ENCODE measurements at regions not wholly inside any gene's neighbourhood (a gene's known extent, or its start where the extent isn't known, plus 50 kb on each side); places are given as distances from the start of the nearest gene placed in this dataset.

GRCh38 chr4:107122736-107123135 is 86.6 kb upstream of the DKK2 start:
- Histone ChIP-seq H3K4me3 (ENCODE audit: low read length in 2 of 2) (no peak overlapping the region), H3K27me3 (ENCODE audit: control insufficient read depth in 2 of 2, insufficient read depth in 1 of 2, low read length in 1 of 2) (no peaks in the 10 kb centered on the region), H3K27ac (ENCODE audit: low read depth in 1 of 2, low read length in 1 of 2) (no peak overlapping the region), H3K4me1 (ENCODE audit: control insufficient read depth in 2 of 2, insufficient read depth in 2 of 2, low read length in 2 of 2) (no peaks in the 10 kb centered on the region), H3K9me3 (ENCODE audit: control insufficient read depth in 2 of 2, insufficient read depth in 1 of 2, low read length in 1 of 2) (no peaks in the 10 kb centered on the region), H3K36me3 (ENCODE audit: control insufficient read depth in 2 of 2, insufficient read depth in 2 of 2, low read length in 1 of 2) (no peaks in the 10 kb centered on the region)
- 71% methylated on average over 2 of the region's 2 CpGs for WGBS
- no peak for DNase-seq (ENCODE audit: low read depth in 6 of 9, low spot score in 9 of 9)

GRCh38 chr4:107120661-107121060 is 84.5 kb upstream of the DKK2 start:
- Histone ChIP-seq H3K27ac (ENCODE audit: low read depth in 1 of 2, low read length in 1 of 2) (no peak overlapping the region), H3K4me3 (ENCODE audit: low read length in 2 of 2) (no peak overlapping the region), H3K4me1 (ENCODE audit: control insufficient read depth in 2 of 2, insufficient read depth in 2 of 2, low read length in 2 of 2) (no peaks in the 10 kb centered on the region), H3K9me3 (ENCODE audit: control insufficient read depth in 2 of 2, insufficient read depth in 1 of 2, low read length in 1 of 2) (no peaks in the 10 kb centered on the region), H3K36me3 (ENCODE audit: control insufficient read depth in 2 of 2, insufficient read depth in 2 of 2, low read length in 1 of 2) (no peaks in the 10 kb centered on the region), H3K27me3 (ENCODE audit: control insufficient read depth in 2 of 2, insufficient read depth in 1 of 2, low read length in 1 of 2) (no peaks in the 10 kb centered on the region)
- no peak for DNase-seq (ENCODE audit: low read depth in 6 of 9, low spot score in 9 of 9)
- WGBS = 76% methylated on average over 2 of the region's 2 CpGs

GRCh38 chr4:107117726-107118125 is 81.6 kb upstream of the DKK2 start:
- DNase-seq (ENCODE audit: low read depth in 6 of 9, low spot score in 9 of 9) = no peak
- Histone ChIP-seq H3K4me3 (ENCODE audit: low read length in 2 of 2) (no peak overlapping the region), H3K4me1 (ENCODE audit: control insufficient read depth in 2 of 2, insufficient read depth in 2 of 2, low read length in 2 of 2) (no peaks in the 10 kb centered on the region), H3K27me3 (ENCODE audit: control insufficient read depth in 2 of 2, insufficient read depth in 1 of 2, low read length in 1 of 2) (no peaks in the 10 kb centered on the region), H3K9me3 (ENCODE audit: control insufficient read depth in 2 of 2, insufficient read depth in 1 of 2, low read length in 1 of 2) (no peaks in the 10 kb centered on the region), H3K36me3 (ENCODE audit: control insufficient read depth in 2 of 2, insufficient read depth in 2 of 2, low read length in 1 of 2) (no peaks in the 10 kb centered on the region), H3K27ac (ENCODE audit: low read depth in 1 of 2, low read length in 1 of 2) (no peak overlapping the region)
- WGBS = 98% methylated on average over 1 of the region's 1 CpG

GRCh38 chr4:107115185-107115847 is 79.2 kb upstream of the DKK2 start:
- DNase-seq (ENCODE audit: low read depth in 6 of 9, low spot score in 9 of 9) = no peak
- 93% methylated on average over 5 of the region's 5 CpGs for WGBS
- H3K27me3 ChIP-seq (ENCODE audit: control insufficient read depth in 2 of 2, insufficient read depth in 1 of 2, low read length in 1 of 2) = no peaks in the 10 kb centered on the region
- no peaks in the 10 kb centered on the region for H3K9me3 ChIP-seq (ENCODE audit: control insufficient read depth in 2 of 2, insufficient read depth in 1 of 2, low read length in 1 of 2)
- no peaks in the 10 kb centered on the region for H3K36me3 ChIP-seq (ENCODE audit: control insufficient read depth in 2 of 2, insufficient read depth in 2 of 2, low read length in 1 of 2)
- H3K4me1 ChIP-seq (ENCODE audit: control insufficient read depth in 2 of 2, insufficient read depth in 2 of 2, low read length in 2 of 2) = no peaks in the 10 kb centered on the region
- H3K4me3 ChIP-seq (ENCODE audit: low read length in 2 of 2) = no peak overlapping the region
- no peak overlapping the region for H3K27ac ChIP-seq (ENCODE audit: low read depth in 1 of 2, low read length in 1 of 2)

- Histone ChIP-seq H3K4me3 (ENCODE audit: low read length in 2 of 2) (no peak overlapping the region), H3K36me3 (ENCODE audit: control insufficient read depth in 2 of 2, insufficient read depth in 2 of 2, low read length in 1 of 2) (no peaks in the 10 kb centered on the region), H3K27ac (ENCODE audit: low read depth in 1 of 2, low read length in 1 of 2) (no peak overlapping the region), H3K9me3 (ENCODE audit: control insufficient read depth in 2 of 2, insufficient read depth in 1 of 2, low read length in 1 of 2) (no peaks in the 10 kb centered on the region), H3K27me3 (ENCODE audit: control insufficient read depth in 2 of 2, insufficient read depth in 1 of 2, low read length in 1 of 2) (no peaks in the 10 kb centered on the region), H3K4me1 (ENCODE audit: control insufficient read depth in 2 of 2, insufficient read depth in 2 of 2, low read length in 2 of 2) (no peaks in the 10 kb centered on the region)
- DNase-seq (ENCODE audit: low read depth in 6 of 9, low spot score in 9 of 9) = no peak
- WGBS = 75% methylated on average over 2 of the region's 2 CpGs
These were observed 77.9 kb upstream of the DKK2 start for GRCh38 chr4:107114059-107114458.

GRCh38 chr4:107098401-107098800 is 62.3 kb upstream of the DKK2 start:
- Histone ChIP-seq H3K4me3 (ENCODE audit: low read length in 2 of 2) (no peak overlapping the region), H3K4me1 (ENCODE audit: control insufficient read depth in 2 of 2, insufficient read depth in 2 of 2, low read length in 2 of 2) (peaks cover 0 to 5% of the 10 kb centered on the region in 2 donors), H3K9me3 (ENCODE audit: control insufficient read depth in 2 of 2, insufficient read depth in 1 of 2, low read length in 1 of 2) (no peaks in the 10 kb centered on the region), H3K36me3 (ENCODE audit: control insufficient read depth in 2 of 2, insufficient read depth in 2 of 2, low read length in 1 of 2) (no peaks in the 10 kb centered on the region), H3K27ac (ENCODE audit: low read depth in 1 of 2, low read length in 1 of 2) (peak overlapping the region in 1 of 2 donors; percentile 61), H3K27me3 (ENCODE audit: control insufficient read depth in 2 of 2, insufficient read depth in 1 of 2, low read length in 1 of 2) (no peaks in the 10 kb centered on the region)
- WGBS = 93% methylated on average over 2 of the region's 2 CpGs
- peak in 2 of 9 donors; percentile 2 to 34 for DNase-seq (ENCODE audit: low read depth in 6 of 9, low spot score in 9 of 9)

GRCh38 chr4:107094976-107095375 is 58.9 kb upstream of the DKK2 start:
- Histone ChIP-seq H3K27me3 (ENCODE audit: control insufficient read depth in 2 of 2, insufficient read depth in 1 of 2, low read length in 1 of 2) (no peaks in the 10 kb centered on the region), H3K4me3 (ENCODE audit: low read length in 2 of 2) (no peak overlapping the region), H3K27ac (ENCODE audit: low read depth in 1 of 2, low read length in 1 of 2) (no peak overlapping the region), H3K4me1 (ENCODE audit: control insufficient read depth in 2 of 2, insufficient read depth in 2 of 2, low read length in 2 of 2) (peaks cover 0 to 5% of the 10 kb centered on the region in 2 donors), H3K36me3 (ENCODE audit: control insufficient read depth in 2 of 2, insufficient read depth in 2 of 2, low read length in 1 of 2) (no peaks in the 10 kb centered on the region), H3K9me3 (ENCODE audit: control insufficient read depth in 2 of 2, insufficient read depth in 1 of 2, low read length in 1 of 2) (no peaks in the 10 kb centered on the region)
- WGBS = 89% methylated on average over 3 of the region's 3 CpGs
- DNase-seq (ENCODE audit: low read depth in 6 of 9, low spot score in 9 of 9) = no peak

GRCh38 chr4:107094332-107094731 is 58.2 kb upstream of the DKK2 start:
- Histone ChIP-seq H3K9me3 (ENCODE audit: control insufficient read depth in 2 of 2, insufficient read depth in 1 of 2, low read length in 1 of 2) (no peaks in the 10 kb centered on the region), H3K4me3 (ENCODE audit: low read length in 2 of 2) (no peak overlapping the region), H3K27me3 (ENCODE audit: control insufficient read depth in 2 of 2, insufficient read depth in 1 of 2, low read length in 1 of 2) (no peaks in the 10 kb centered on the region), H3K36me3 (ENCODE audit: control insufficient read depth in 2 of 2, insufficient read depth in 2 of 2, low read length in 1 of 2) (no peaks in the 10 kb centered on the region), H3K4me1 (ENCODE audit: control insufficient read depth in 2 of 2, insufficient read depth in 2 of 2, low read length in 2 of 2) (peaks cover 0 to 5% of the 10 kb centered on the region in 2 donors), H3K27ac (ENCODE audit: low read depth in 1 of 2, low read length in 1 of 2) (no peak overlapping the region)
- DNase-seq (ENCODE audit: low read depth in 6 of 9, low spot score in 9 of 9) = peak in 4 of 9 donors; percentile 8 to 47 (median 18)
- 93% methylated on average over 2 of the region's 2 CpGs for WGBS
